ENCODE measurements at regions not wholly inside any gene's neighbourhood (a gene's known extent, or its start where the extent isn't known, plus 50 kb on each side); places are given as distances from the start of the nearest gene placed in this dataset.
A peak's percentile ranks its signal among the peaks of the same experiment; 100 is the strongest.

GRCh38 chr16:61181982-61182381 is 854.3 kb downstream of the CDH8 start:
- DNase-seq, result no peak
- Histone ChIP-seq H3K79me2 (ENCODE audit: low read length) (no peaks in the 10 kb centered on the region), H3F3A (ENCODE audit: insufficient read depth, low read length) (no peaks in the 10 kb centered on the region), H3K4me2 (ENCODE audit: low read depth, low read length) (peak overlapping the region; percentile 34; the same call in 1 of the 2 replicates), H2AFZ (ENCODE audit: low read length) (0 out of 2 replicates have a peak overlapping the region, but pooled peaks have one; percentile 33), H3K9me2 (replicated peaks; ENCODE audit: insufficient read depth, low read length) (no peaks in the 10 kb centered on the region), H3K36me3 (replicated peaks; ENCODE audit: insufficient read depth, low read length) (no peaks in the 10 kb centered on the region), H3K9me3 (replicated peaks; ENCODE audit: insufficient read depth, low read length) (no peaks in the 10 kb centered on the region), H3K27me3 (replicated peaks; ENCODE audit: insufficient read depth, low read length) (no peaks in the 10 kb centered on the region), H3K4me3 (ENCODE audit: low read length) (no peak overlapping the region), H4K20me1 (ENCODE audit: insufficient read depth, low read length) (no peaks in the 10 kb centered on the region), H3K9ac (ENCODE audit: low read length) (no peak overlapping the region), H3K27ac (ENCODE audit: low read length) (peak overlapping the region; percentile 12; the same call in 1 of the 2 replicates), H3K4me1 (ENCODE audit: low read length) (peaks cover 20% of the 10 kb centered on the region)
- TF ChIP-seq EZH2 (optimal IDR thresholded peaks at IDR 0.05; ENCODE audit: low read depth, low read length) (no peak), EZH2phosphoT487 (IDR thresholded peaks at IDR 0.05; ENCODE audit: low read length) (no peak)
- TF ChIP-seq, protein P1, sequence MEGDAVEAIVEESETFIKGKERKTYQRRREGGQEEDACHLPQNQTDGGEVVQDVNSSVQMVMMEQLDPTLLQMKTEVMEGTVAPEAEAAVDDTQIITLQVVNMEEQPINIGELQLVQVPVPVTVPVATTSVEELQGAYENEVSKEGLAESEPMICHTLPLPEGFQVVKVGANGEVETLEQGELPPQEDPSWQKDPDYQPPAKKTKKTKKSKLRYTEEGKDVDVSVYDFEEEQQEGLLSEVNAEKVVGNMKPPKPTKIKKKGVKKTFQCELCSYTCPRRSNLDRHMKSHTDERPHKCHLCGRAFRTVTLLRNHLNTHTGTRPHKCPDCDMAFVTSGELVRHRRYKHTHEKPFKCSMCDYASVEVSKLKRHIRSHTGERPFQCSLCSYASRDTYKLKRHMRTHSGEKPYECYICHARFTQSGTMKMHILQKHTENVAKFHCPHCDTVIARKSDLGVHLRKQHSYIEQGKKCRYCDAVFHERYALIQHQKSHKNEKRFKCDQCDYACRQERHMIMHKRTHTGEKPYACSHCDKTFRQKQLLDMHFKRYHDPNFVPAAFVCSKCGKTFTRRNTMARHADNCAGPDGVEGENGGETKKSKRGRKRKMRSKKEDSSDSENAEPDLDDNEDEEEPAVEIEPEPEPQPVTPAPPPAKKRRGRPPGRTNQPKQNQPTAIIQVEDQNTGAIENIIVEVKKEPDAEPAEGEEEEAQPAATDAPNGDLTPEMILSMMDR (IDR thresholded peaks at IDR 0.05; ENCODE audit: low read length), result no peak

DNA sequence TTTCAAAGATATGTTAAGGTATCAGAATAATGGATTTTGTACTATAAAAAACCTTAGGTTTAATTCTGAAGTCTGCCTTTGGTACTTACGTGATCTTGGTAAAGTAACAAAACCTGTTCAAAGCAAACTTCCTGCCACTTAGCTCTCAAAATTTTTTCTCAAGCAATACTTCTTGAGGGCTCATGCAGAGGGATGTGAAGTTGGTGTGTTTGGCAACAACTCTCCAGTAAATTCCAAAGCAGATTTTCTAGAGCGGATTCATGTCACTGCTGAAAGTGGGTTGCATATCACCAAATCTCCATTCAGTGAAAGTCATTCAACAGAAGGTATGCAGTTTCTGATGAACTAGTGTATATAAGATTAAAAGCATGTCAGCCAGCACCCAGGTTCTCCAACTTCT is 856.7 kb downstream of the CDH8 start:
- no peaks in the 10 kb centered on the region for H3K36me3 ChIP-seq (replicated peaks; ENCODE audit: insufficient read depth, low read length)
- peaks cover 20% of the 10 kb centered on the region for H3K4me1 ChIP-seq (ENCODE audit: low read length)
- no peak for DNase-seq
- H3K27me3 ChIP-seq (replicated peaks; ENCODE audit: insufficient read depth, low read length), result no peaks in the 10 kb centered on the region
- no peak overlapping the region for H3K9ac ChIP-seq (ENCODE audit: low read length)
- no peaks in the 10 kb centered on the region for H3K9me2 ChIP-seq (replicated peaks; ENCODE audit: insufficient read depth, low read length)
- H3F3A ChIP-seq (ENCODE audit: insufficient read depth, low read length), result no peaks in the 10 kb centered on the region
- no peaks in the 10 kb centered on the region for H3K9me3 ChIP-seq (replicated peaks; ENCODE audit: insufficient read depth, low read length)
- no peaks in the 10 kb centered on the region for H3K79me2 ChIP-seq (ENCODE audit: low read length)
- no peak overlapping the region for H3K4me3 ChIP-seq (ENCODE audit: low read length)
- H2AFZ ChIP-seq (ENCODE audit: low read length), result no peak overlapping the region
- no peak overlapping the region for H3K27ac ChIP-seq (ENCODE audit: low read length)
- H4K20me1 ChIP-seq (ENCODE audit: insufficient read depth, low read length), result no peaks in the 10 kb centered on the region
- TF ChIP-seq, protein P1 (IDR thresholded peaks at IDR 0.05; ENCODE audit: low read length), result no peak
- TF ChIP-seq EZH2phosphoT487 (IDR thresholded peaks at IDR 0.05; ENCODE audit: low read length) (no peak), EZH2 (optimal IDR thresholded peaks at IDR 0.05; ENCODE audit: low read depth, low read length) (no peak)
- H3K4me2 ChIP-seq (ENCODE audit: low read depth, low read length), result no peak overlapping the region

GRCh38 chr16:61165797-61166196 is 870.4 kb downstream of the CDH8 start:
- no peak overlapping the region for H3K4me3 ChIP-seq (ENCODE audit: low read length)
- H3K4me2 ChIP-seq (ENCODE audit: low read depth, low read length), result no peak overlapping the region
- no peaks in the 10 kb centered on the region for H3K4me1 ChIP-seq (ENCODE audit: low read length)
- no peaks in the 10 kb centered on the region for H3K9me3 ChIP-seq (replicated peaks; ENCODE audit: insufficient read depth, low read length)
- H4K20me1 ChIP-seq (ENCODE audit: insufficient read depth, low read length), result no peaks in the 10 kb centered on the region
- no peak overlapping the region for H3K9ac ChIP-seq (ENCODE audit: low read length)
- no peak overlapping the region for H2AFZ ChIP-seq (ENCODE audit: low read length)
- H3K27me3 ChIP-seq (replicated peaks; ENCODE audit: insufficient read depth, low read length), result no peaks in the 10 kb centered on the region
- H3K36me3 ChIP-seq (replicated peaks; ENCODE audit: insufficient read depth, low read length), result no peaks in the 10 kb centered on the region
- no peak overlapping the region for H3K27ac ChIP-seq (ENCODE audit: low read length)
- TF ChIP-seq, protein P1 (IDR thresholded peaks at IDR 0.05; ENCODE audit: low read length), result no peak
- TF ChIP-seq EZH2phosphoT487 (IDR thresholded peaks at IDR 0.05; ENCODE audit: low read length) (no peak), EZH2 (optimal IDR thresholded peaks at IDR 0.05; ENCODE audit: low read depth, low read length) (no peak)
- H3F3A ChIP-seq (ENCODE audit: insufficient read depth, low read length), result no peaks in the 10 kb centered on the region
- no peaks in the 10 kb centered on the region for H3K9me2 ChIP-seq (replicated peaks; ENCODE audit: insufficient read depth, low read length)
- H3K79me2 ChIP-seq (ENCODE audit: low read length), result no peaks in the 10 kb centered on the region
- DNase-seq, result no peak
